ENCODE measurements at regions not wholly inside any gene's neighbourhood (a gene's known extent, or its start where the extent isn't known, plus 50 kb on each side); places are given as distances from the start of the nearest gene placed in this dataset.

GRCh38 chr5:99788482-99788881 is 746.7 kb upstream of the FAM174A start:
- no peak for TF ChIP-seq CTCF (IDR thresholded peaks at IDR 0.05; ENCODE audit: low read depth, low read length)

GRCh38 chr5:99775189-99775588 is 760.0 kb upstream of the FAM174A start:
- H3K36me3 ChIP-seq = no peaks in the 10 kb centered on the region
- H3K4me3 ChIP-seq (ENCODE audit: low read depth, low read length) = no peak overlapping the region
- DNase-seq = no peak
- TF ChIP-seq CTCF (IDR thresholded peaks at IDR 0.05; ENCODE audit: low read depth, low read length) = no peak
- no peaks in the 10 kb centered on the region for H3K27me3 ChIP-seq
- no peaks in the 10 kb centered on the region for H3K4me1 ChIP-seq
- H3K9me3 ChIP-seq = no peaks in the 10 kb centered on the region

More at GRCh38 chr5:99788482-99788881, 746.7 kb upstream of the FAM174A start:
- H3K27me3 ChIP-seq = no peaks in the 10 kb centered on the region
- no peaks in the 10 kb centered on the region for H3K4me1 ChIP-seq
- no peak overlapping the region for H3K4me3 ChIP-seq (ENCODE audit: low read depth, low read length)
- no peak for DNase-seq
- H3K9me3 ChIP-seq = no peaks in the 10 kb centered on the region
- H3K36me3 ChIP-seq = no peaks in the 10 kb centered on the region

GRCh38 chr5:99773290-99773689 is 761.9 kb upstream of the FAM174A start:
- Histone ChIP-seq H3K4me3 (ENCODE audit: low read depth, low read length) (no peak overlapping the region), H3K27me3 (no peaks in the 10 kb centered on the region), H3K9me3 (no peaks in the 10 kb centered on the region), H3K36me3 (no peaks in the 10 kb centered on the region), H3K4me1 (no peaks in the 10 kb centered on the region)
- DNase-seq = no peak
- TF ChIP-seq CTCF (IDR thresholded peaks at IDR 0.05; ENCODE audit: low read depth, low read length) = no peak

- Histone ChIP-seq H3K4me3 (ENCODE audit: low read depth, low read length) (no peak overlapping the region), H3K27me3 (no peaks in the 10 kb centered on the region), H3K9me3 (no peaks in the 10 kb centered on the region), H3K36me3 (no peaks in the 10 kb centered on the region), H3K4me1 (no peaks in the 10 kb centered on the region)
- no peak for DNase-seq
- no peak for TF ChIP-seq CTCF (IDR thresholded peaks at IDR 0.05; ENCODE audit: low read depth, low read length)
Measured at GRCh38 chr5:99771296-99771695, 763.9 kb upstream of the FAM174A start.

- H3K4me3 ChIP-seq (ENCODE audit: low read depth, low read length) = no peak overlapping the region
- no peak for DNase-seq
- TF ChIP-seq CTCF (IDR thresholded peaks at IDR 0.05; ENCODE audit: low read depth, low read length) = no peak
- no peaks in the 10 kb centered on the region for H3K4me1 ChIP-seq
- H3K9me3 ChIP-seq = no peaks in the 10 kb centered on the region
- no peaks in the 10 kb centered on the region for H3K36me3 ChIP-seq
- H3K27me3 ChIP-seq = no peaks in the 10 kb centered on the region
Measured at GRCh38 chr5:99765011-99765410, 770.2 kb upstream of the FAM174A start.

GRCh38 chr5:99763021-99763774 is 772.0 kb upstream of the FAM174A start:
- no peaks in the 10 kb centered on the region for H3K4me1 ChIP-seq
- H3K4me3 ChIP-seq (ENCODE audit: low read depth, low read length) = no peak overlapping the region
- DNase-seq = no peak
- no peak for TF ChIP-seq CTCF (IDR thresholded peaks at IDR 0.05; ENCODE audit: low read depth, low read length)
- no peaks in the 10 kb centered on the region for H3K36me3 ChIP-seq
- no peaks in the 10 kb centered on the region for H3K9me3 ChIP-seq
- H3K27me3 ChIP-seq = no peaks in the 10 kb centered on the region
